Cardiac muscle cell (in vitro differentiated cells and primary cell): ENCODE measurements at regions not wholly inside any gene's neighbourhood (a gene's known extent, or its start where the extent isn't known, plus 50 kb on each side); places are given as distances from the start of the nearest gene placed in this dataset.

Experiments used
- DNase-seq, 2 donors: peaks; one replicate each; pipeline versions ENCODE4 v3.0.0 to v3.0.0-alpha.2; 2010 to 2017; ENCODE audit warnings: low read depth in 1 of 2, low spot score in 1 of 2
- H3K27ac ChIP-seq: fragments of 200-600 bp; sonication (generic); 2 replicates; pipeline ENCODE4 v1.5.1; 2016
- H3K27me3 ChIP-seq: fragments of 200-600 bp; sonication (generic); 2 replicates; pipeline ENCODE4 v1.6.0; 2016; ENCODE audit warnings: control low read depth
- H3K36me3 ChIP-seq: fragments of 200-600 bp; sonication (generic); 2 replicates; pipeline ENCODE4 v1.5.1; 2016; ENCODE audit warnings: control low read depth
- H3K4me1 ChIP-seq: fragments of 200-600 bp; sonication (generic); 2 replicates; pipeline ENCODE4 v1.8.1; 2017; ENCODE audit warnings: low read depth, mild to moderate bottlenecking, mixed run types
- H3K4me3 ChIP-seq: fragments of 200-600 bp; sonication (generic); 2 replicates; pipeline ENCODE4 v1.5.1; 2016; ENCODE audit warnings: mild to moderate bottlenecking
- H3K9me3 ChIP-seq: fragments of 200-600 bp; sonication (generic); 2 replicates; pipeline ENCODE4 v1.5.1; 2017; ENCODE audit warnings: low read depth, mild to moderate bottlenecking, control low read depth
- TF ChIP-seq, protein P1 (sequence below): IDR thresholded peaks from 2 replicates; pipeline ENCODE4 v1.5.1; 2012; ENCODE audit warnings: low read depth, mild to moderate bottlenecking, low read length

DNA sequence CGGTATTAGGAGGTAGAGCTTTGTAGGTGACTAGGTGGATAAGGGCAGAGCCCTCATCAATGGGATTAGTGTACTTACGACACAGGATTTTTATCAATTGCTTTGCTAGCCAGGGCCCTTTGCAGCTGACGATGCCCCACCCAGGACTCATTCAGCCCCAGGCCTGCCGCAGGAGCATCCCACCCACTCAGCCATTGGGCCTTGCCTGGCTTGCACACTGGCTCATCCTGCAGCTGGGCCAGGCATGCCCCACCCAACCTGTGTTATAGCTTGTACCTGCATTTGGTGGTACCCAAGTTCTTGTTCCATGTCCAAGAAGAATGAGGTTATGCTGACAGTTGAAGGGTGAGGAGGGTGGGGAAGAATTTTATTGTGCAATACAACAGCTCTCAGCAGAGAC is 317.5 kb downstream of the PPARGC1A start:
- H3K4me1 ChIP-seq = no peaks in the 10 kb centered on the region
- H3K27ac ChIP-seq = no peak overlapping the region
- H3K9me3 ChIP-seq = no peaks in the 10 kb centered on the region
- no peak overlapping the region for H3K4me3 ChIP-seq
- TF ChIP-seq, protein P1, sequence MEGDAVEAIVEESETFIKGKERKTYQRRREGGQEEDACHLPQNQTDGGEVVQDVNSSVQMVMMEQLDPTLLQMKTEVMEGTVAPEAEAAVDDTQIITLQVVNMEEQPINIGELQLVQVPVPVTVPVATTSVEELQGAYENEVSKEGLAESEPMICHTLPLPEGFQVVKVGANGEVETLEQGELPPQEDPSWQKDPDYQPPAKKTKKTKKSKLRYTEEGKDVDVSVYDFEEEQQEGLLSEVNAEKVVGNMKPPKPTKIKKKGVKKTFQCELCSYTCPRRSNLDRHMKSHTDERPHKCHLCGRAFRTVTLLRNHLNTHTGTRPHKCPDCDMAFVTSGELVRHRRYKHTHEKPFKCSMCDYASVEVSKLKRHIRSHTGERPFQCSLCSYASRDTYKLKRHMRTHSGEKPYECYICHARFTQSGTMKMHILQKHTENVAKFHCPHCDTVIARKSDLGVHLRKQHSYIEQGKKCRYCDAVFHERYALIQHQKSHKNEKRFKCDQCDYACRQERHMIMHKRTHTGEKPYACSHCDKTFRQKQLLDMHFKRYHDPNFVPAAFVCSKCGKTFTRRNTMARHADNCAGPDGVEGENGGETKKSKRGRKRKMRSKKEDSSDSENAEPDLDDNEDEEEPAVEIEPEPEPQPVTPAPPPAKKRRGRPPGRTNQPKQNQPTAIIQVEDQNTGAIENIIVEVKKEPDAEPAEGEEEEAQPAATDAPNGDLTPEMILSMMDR = no peak
- no peaks in the 10 kb centered on the region for H3K36me3 ChIP-seq
- H3K27me3 ChIP-seq = no peaks in the 10 kb centered on the region
- no peak for DNase-seq

DNA sequence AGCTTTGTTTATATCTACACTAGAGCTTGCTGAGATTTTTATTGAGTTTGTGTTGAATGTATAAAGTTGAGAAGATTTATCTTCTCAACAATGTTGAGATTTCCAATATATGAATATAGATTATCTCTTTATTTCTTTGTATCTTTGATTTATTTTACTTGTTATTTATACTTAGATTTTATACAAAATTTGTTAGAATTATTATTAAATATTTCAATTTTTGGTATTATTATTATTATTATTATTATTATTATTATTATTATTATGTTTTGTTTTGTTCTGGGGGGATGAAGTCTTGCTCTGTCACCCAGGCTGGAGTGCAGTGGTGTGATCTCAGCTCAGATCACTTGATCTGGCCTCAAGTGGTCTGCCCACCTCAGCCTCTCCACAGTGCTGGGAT is 322.5 kb downstream of the PPARGC1A start:
- Histone ChIP-seq H3K27ac (no peak overlapping the region), H3K4me3 (no peak overlapping the region), H3K36me3 (no peaks in the 10 kb centered on the region), H3K4me1 (no peaks in the 10 kb centered on the region), H3K9me3 (no peaks in the 10 kb centered on the region), H3K27me3 (no peaks in the 10 kb centered on the region)
- no peak for DNase-seq
- TF ChIP-seq, protein P1 = no peak

DNA sequence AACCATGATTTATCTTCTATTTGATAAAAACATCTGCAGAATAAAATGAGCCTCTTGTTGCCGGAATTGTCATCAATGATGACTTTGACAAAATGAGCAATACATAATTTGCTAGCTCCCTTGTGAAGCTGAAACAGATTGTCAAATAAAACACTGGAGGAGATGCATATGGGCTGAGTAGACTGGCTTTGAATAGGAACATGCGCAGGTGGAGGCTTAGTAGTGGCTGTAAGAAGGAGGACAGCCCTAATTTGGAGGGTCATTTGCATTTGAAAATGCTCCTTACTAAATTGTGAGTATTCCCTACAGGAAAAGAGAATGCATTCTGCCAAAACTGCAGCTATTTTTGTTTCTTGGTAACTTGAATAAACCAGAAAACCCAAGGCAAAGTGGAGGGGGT is 329.1 kb downstream of the PPARGC1A start:
- Histone ChIP-seq H3K4me3 (no peak overlapping the region), H3K27me3 (no peaks in the 10 kb centered on the region), H3K9me3 (no peaks in the 10 kb centered on the region), H3K36me3 (no peaks in the 10 kb centered on the region), H3K4me1 (peaks cover 5% of the 10 kb centered on the region), H3K27ac (no peak overlapping the region)
- no peak for DNase-seq
- TF ChIP-seq, protein P1 = no peak

DNA sequence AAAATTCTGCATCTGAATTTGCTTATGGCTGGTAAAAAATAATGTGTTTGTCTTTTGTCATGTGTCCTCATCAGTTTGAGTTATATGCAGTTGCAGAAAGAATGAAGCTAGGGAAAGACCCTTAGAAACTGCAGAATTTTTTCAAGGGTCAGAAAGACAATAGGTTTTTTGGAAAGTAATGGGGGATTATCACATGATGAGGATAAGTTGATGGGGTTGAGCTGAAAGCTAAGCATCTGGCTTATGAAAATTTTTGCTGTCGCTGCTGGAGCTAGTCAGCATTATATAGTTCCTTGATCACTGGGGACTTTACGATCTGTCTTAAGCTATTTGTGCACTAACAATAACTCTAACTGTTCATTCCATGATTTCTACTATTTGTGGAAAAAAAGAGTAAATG is 331.7 kb downstream of the PPARGC1A start:
- DNase-seq = no peak
- Histone ChIP-seq H3K36me3 (no peaks in the 10 kb centered on the region), H3K27ac (no peak overlapping the region), H3K9me3 (no peaks in the 10 kb centered on the region), H3K4me1 (peaks cover 5% of the 10 kb centered on the region), H3K27me3 (no peaks in the 10 kb centered on the region), H3K4me3 (no peak overlapping the region)
- TF ChIP-seq, protein P1 = no peak

DNA sequence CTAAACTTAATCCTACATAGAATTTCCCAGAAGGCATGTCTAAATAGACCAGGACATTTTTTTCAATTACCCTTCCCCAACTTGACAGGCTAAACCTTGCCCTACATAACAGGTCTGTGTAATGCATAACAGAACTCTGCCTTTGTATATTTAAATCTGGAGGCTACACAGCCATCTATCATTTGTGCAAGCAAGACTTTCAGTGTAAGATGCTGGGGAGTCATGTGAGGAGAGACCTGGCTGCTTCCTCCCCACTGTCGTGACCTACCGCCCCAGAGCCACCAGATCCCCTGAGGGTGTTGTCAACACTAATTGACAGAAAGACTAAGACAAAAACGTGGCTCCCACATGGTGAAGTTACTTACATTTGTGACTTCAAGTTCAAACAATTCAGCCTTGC is 342.2 kb downstream of the PPARGC1A start:
- Histone ChIP-seq H3K27me3 (no peaks in the 10 kb centered on the region), H3K27ac (no peak overlapping the region), H3K36me3 (no peaks in the 10 kb centered on the region), H3K4me1 (no peaks in the 10 kb centered on the region), H3K4me3 (no peak overlapping the region), H3K9me3 (no peaks in the 10 kb centered on the region)
- DNase-seq = no peak
- TF ChIP-seq, protein P1 = no peak

DNA sequence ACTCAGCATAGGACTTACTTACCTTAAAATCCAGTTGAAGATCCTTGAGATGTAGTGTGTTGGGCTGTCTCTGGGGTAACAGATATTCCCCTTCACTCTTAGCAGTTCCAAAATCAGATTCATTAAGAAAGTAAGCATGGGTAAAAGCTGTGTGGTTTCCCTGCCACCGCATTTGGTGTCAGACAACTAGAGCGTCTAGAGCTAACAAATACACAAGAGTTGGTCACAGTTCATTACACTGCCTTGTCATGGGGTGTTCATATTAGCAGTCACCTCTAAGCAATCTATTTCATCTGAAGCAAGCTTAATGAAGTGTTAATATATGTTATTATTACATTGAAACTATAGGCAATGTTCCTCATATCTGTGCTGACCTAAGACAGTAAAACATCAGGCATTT is 342.8 kb downstream of the PPARGC1A start:
- no peak for DNase-seq
- no peaks in the 10 kb centered on the region for H3K9me3 ChIP-seq
- H3K4me3 ChIP-seq = no peak overlapping the region
- H3K27ac ChIP-seq = no peak overlapping the region
- H3K4me1 ChIP-seq = no peaks in the 10 kb centered on the region
- TF ChIP-seq, protein P1 = no peak
- no peaks in the 10 kb centered on the region for H3K27me3 ChIP-seq
- H3K36me3 ChIP-seq = no peaks in the 10 kb centered on the region
